HL-60 (cell line): ENCODE measurements at regions not wholly inside any gene's neighbourhood (a gene's known extent, or its start where the extent isn't known, plus 50 kb on each side); places are given as distances from the start of the nearest gene placed in this dataset.

ENCODE experiments used
- DNase-seq, 2 experiments: peaks; one replicate each; pipeline ENCODE4 v3.0.0-alpha.2; 2010 to 2020; ENCODE audit warnings: low read depth in 1 of 2, low spot score in 1 of 2
- H3K27ac ChIP-seq: fragments of 250-450 bp; sonication (Bioruptor Pico); replicated peaks from 2 replicates; pipeline ENCODE4 v1.5.1; 2020; ENCODE audit warnings: mild to moderate bottlenecking, moderate library complexity
- H3K27me3 ChIP-seq: fragments of 250-450 bp; sonication (Bioruptor Pico); 2 replicates; pipeline ENCODE4 v1.5.1; 2021; ENCODE audit warnings: mild to moderate bottlenecking, moderate library complexity; ENCODE audit not compliant: insufficient read depth, poor library complexity, severe bottlenecking
- H3K4me3 ChIP-seq: replicated peaks from 2 replicates; pipeline ENCODE4 v1.5.1; 2011; ENCODE audit warnings: mild to moderate bottlenecking, control low read depth, low read length; ENCODE audit not compliant: insufficient read depth
- CTCF ChIP-seq: IDR thresholded peaks from one replicate; pipeline ENCODE4 v1.5.1; 2011; ENCODE audit warnings: low read length, control low read depth, inconsistent platforms; ENCODE audit not compliant: insufficient read depth
- GABPA ChIP-seq: IDR thresholded peaks from 2 replicates; pipeline ENCODE4 v1.6.1; 2012; ENCODE audit warnings: low read depth
- POLR2AphosphoS5 ChIP-seq: IDR thresholded peaks from 2 replicates; pipeline ENCODE4 v1.6.1; 2012; ENCODE audit warnings: low read depth
- REST ChIP-seq: IDR thresholded peaks from 2 replicates; pipeline ENCODE4 v1.6.1; 2012; ENCODE audit warnings: low read depth; ENCODE audit not compliant: insufficient replicate concordance
- SPI1 ChIP-seq: IDR thresholded peaks from 2 replicates; pipeline ENCODE4 v1.6.1; 2012; ENCODE audit warnings: low read depth, mild to moderate bottlenecking, borderline replicate concordance

GRCh38 chr10:128432423-128432822, 306.2 kb upstream of the MKI67 start:
- no peak for DNase-seq
- H3K27me3 ChIP-seq = no peaks in the 10 kb centered on the region
- TF ChIP-seq GABPA (no peak), POLR2AphosphoS5 (no peak), CTCF (no peak), REST (no peak)
- H3K27ac ChIP-seq = no peak overlapping the region
- H3K4me3 ChIP-seq = no peak overlapping the region

DNA sequence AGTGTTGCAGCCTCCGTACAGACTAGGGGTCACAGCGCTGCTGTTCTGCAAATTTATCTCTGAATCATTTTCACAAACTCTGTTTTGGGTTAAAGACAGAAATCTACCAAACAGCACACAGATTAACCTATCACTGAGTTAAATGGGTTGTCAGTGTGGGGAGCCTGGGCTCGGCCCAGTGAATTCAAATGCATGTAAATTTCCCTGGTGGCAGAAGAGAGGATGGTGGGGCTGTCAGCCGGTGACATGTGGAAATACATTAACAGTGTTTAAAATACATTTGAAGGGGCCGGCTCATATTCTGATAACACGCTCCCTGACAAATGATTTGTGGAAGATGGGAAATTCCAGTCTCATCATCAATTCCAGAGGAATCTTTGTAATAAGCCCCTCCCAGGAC, 309.6 kb upstream of the MKI67 start:
- Histone ChIP-seq H3K27me3 (no peaks in the 10 kb centered on the region), H3K4me3 (no peak overlapping the region), H3K27ac (no peak overlapping the region)
- no peak for DNase-seq
- TF ChIP-seq POLR2AphosphoS5 (no peak), SPI1 (no peak), REST (no peak), GABPA (no peak), CTCF (no peak)

- DNase-seq = no peak
- Histone ChIP-seq H3K4me3 (no peak overlapping the region), H3K27me3 (no peaks in the 10 kb centered on the region), H3K27ac (no peak overlapping the region)
- TF ChIP-seq SPI1 (no peak), GABPA (no peak), POLR2AphosphoS5 (no peak), CTCF (no peak), REST (no peak)
Measured at GRCh38 chr10:128437786-128438345, 311.6 kb upstream of the MKI67 start.
